Right lobe of liver (tissue), 6 donors: ENCODE measurements at regions not wholly inside any gene's neighbourhood (a gene's known extent, or its start where the extent isn't known, plus 50 kb on each side); places are given as distances from the start of the nearest gene placed in this dataset.

Experiments used
- ATAC-seq, 4 donors: fragments of 200-7000 bp; cut with Tn5 transposase; one replicate each; pipeline ENCODE4 v1.9.1; 2020; ENCODE audit warnings: mild to moderate bottlenecking in 4 of 4, moderate library complexity in 4 of 4
- DNase-seq, 3 donors: peaks; one replicate each; pipeline ENCODE4 v3.0.0-alpha.2; 2020
- H3K27ac ChIP-seq, 3 donors: fragments of 200-600 bp; one replicate each; pipeline ENCODE4 v1.8.0; 2022
- H3K27me3 ChIP-seq, 2 donors: fragments of 200-600 bp; one replicate each; pipeline ENCODE4 v1.8.0; 2022
- H3K36me3 ChIP-seq, 4 donors: fragments of 200-600 bp; sonication (generic) in 1 of 4; one replicate each; pipeline versions ENCODE4 v1.5.1 to v1.8.0; 2017 to 2022; ENCODE audit warnings: control low read depth in 1 of 4
- H3K4me1 ChIP-seq, 4 donors: fragments of 200-600 bp; sonication (generic) in 1 of 4; one replicate each; pipeline versions ENCODE4 v1.5.1 to v1.8.0; 2017 to 2022; ENCODE audit warnings: control low read depth in 1 of 4
- H3K4me3 ChIP-seq, 3 donors: fragments of 200-600 bp; one replicate each; pipeline ENCODE4 v1.8.0; 2022
- H3K9me3 ChIP-seq, 4 donors: fragments of 200-600 bp; sonication (generic) in 1 of 4; one replicate each; pipeline versions ENCODE4 v1.5.1 to v1.8.0; 2017 to 2022; ENCODE audit warnings: control low read depth in 1 of 4
- POLR2A ChIP-seq: fragments of 450-650 bp; IDR thresholded peaks from one replicate; pipeline ENCODE4 v1.6.1; 2017; ENCODE audit warnings: antibody characterized with exemption, mild to moderate bottlenecking
- WGBS: methylation state at CpG from one replicate; pipeline ENCODE4 v1.1.6; 2018; ENCODE audit warnings: low coverage, low lambda C conversion rate; ENCODE audit not compliant: insufficient coverage; ENCODE audit errors: missing lambda C conversion rate; 5-methylcytosine and 5-hydroxymethylcytosine counted together
- intact Hi-C, 2 donors: fragments of 100-400 bp; cut with DNase I; formaldehyde crosslinking; loops; one replicate each; pipeline versions ENCODE4 v1.11.2 to v1.14.1; 2022
- TF ChIP-seq, protein P1 (sequence below), 4 donors: fragments of 200-600 bp in 3 of 4; fragments of 450-650 bp in 1 of 4; IDR thresholded peaks; one replicate each; pipeline versions ENCODE4 v1.5.1 to v1.8.0; 2016 to 2022; ENCODE audit warnings: antibody characterized with exemption in 4 of 4, mild to moderate bottlenecking in 2 of 4
- donor health status: DM: no; HTN: yes; CAD: no.
- donor health status: DM: no; HTN: no; CAD: no.
- donor health status: DM: no; HTN: no; CAD: no.
- donor health status: DM: no; HTN: yes; CAD: no.
- donor health status: DM: no; HTN: yes; CAD: no.

- Histone ChIP-seq H3K27me3 (no peaks in the 10 kb centered on the region), H3K4me1 (no peaks in the 10 kb centered on the region), H3K36me3 (no peaks in the 10 kb centered on the region), H3K27ac (no peak overlapping the region), H3K4me3 (no peak overlapping the region), H3K9me3 (no peaks in the 10 kb centered on the region)
- intact Hi-C loops, result no loop called here
- ATAC-seq (no peak), DNase-seq (no peak)
- no peak for TF ChIP-seq POLR2A
- TF ChIP-seq, protein P1, sequence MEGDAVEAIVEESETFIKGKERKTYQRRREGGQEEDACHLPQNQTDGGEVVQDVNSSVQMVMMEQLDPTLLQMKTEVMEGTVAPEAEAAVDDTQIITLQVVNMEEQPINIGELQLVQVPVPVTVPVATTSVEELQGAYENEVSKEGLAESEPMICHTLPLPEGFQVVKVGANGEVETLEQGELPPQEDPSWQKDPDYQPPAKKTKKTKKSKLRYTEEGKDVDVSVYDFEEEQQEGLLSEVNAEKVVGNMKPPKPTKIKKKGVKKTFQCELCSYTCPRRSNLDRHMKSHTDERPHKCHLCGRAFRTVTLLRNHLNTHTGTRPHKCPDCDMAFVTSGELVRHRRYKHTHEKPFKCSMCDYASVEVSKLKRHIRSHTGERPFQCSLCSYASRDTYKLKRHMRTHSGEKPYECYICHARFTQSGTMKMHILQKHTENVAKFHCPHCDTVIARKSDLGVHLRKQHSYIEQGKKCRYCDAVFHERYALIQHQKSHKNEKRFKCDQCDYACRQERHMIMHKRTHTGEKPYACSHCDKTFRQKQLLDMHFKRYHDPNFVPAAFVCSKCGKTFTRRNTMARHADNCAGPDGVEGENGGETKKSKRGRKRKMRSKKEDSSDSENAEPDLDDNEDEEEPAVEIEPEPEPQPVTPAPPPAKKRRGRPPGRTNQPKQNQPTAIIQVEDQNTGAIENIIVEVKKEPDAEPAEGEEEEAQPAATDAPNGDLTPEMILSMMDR (IDR thresholded peaks at IDR 0.05), result no peak
- 19% methylated on average over 3 of the region's 3 CpGs for WGBS
Measured at GRCh38 chrX:144946666-144947065, 300.6 kb upstream of the SPANXN1 start.
